Sigmoid colon (tissue), 4 donors: ENCODE measurements at regions not wholly inside any gene's neighbourhood (a gene's known extent, or its start where the extent isn't known, plus 50 kb on each side); places are given as distances from the start of the nearest gene placed in this dataset.

Source experiments
- CTCF ChIP-seq, 4 experiments: fragments of 450-650 bp in 3 of 4; fragments of 200-600 bp in 1 of 4; IDR thresholded peaks; one replicate each; pipeline ENCODE4 v1.5.1; 2016 to 2019; ENCODE audit warnings: antibody characterized with exemption in 4 of 4, mild to moderate bottlenecking in 3 of 4, moderate library complexity in 2 of 4
- EP300 ChIP-seq, 4 donors: sonication (generic); formaldehyde crosslinking; IDR thresholded peaks; one replicate each; pipeline ENCODE4 v1.6.1; 2017; ENCODE audit warnings: antibody characterized with exemption in 4 of 4
- POLR2A ChIP-seq, 2 donors: fragments of 450-650 bp; IDR thresholded peaks; one replicate each; pipeline ENCODE4 v1.6.1; 2016; ENCODE audit warnings: antibody characterized with exemption in 2 of 2, mild to moderate bottlenecking in 2 of 2, moderate library complexity in 2 of 2
- POLR2AphosphoS5 ChIP-seq, 4 donors: sonication (generic); formaldehyde crosslinking; IDR thresholded peaks; one replicate each; pipeline ENCODE4 v1.6.1; 2017; ENCODE audit warnings: antibody characterized with exemption in 4 of 4

GRCh38 chr6:21409231-21409630 is 184.3 kb upstream of the SOX4 start:
- TF ChIP-seq CTCF (IDR thresholded peaks at IDR 0.05) (no peak), POLR2A (IDR thresholded peaks at IDR 0.05) (no peak), POLR2AphosphoS5 (IDR thresholded peaks at IDR 0.05) (no peak), EP300 (IDR thresholded peaks at IDR 0.05) (no peak)
